ENCODE measurements at regions not wholly inside any gene's neighbourhood (a gene's known extent, or its start where the extent isn't known, plus 50 kb on each side); places are given as distances from the start of the nearest gene placed in this dataset.
A peak's percentile ranks its signal among the peaks of the same experiment; 100 is the strongest.
"Not testable (repeated sequence)": the region's sequence is repeated elsewhere in the genome, so short reads cannot be mapped to it uniquely, and the experiment has no call there.

GRCh38 chr20:30894707-30895353 lies 362.6 kb upstream of the DEFB115 start:
- not testable (repeated sequence) for TF ChIP-seq EZH2 (IDR thresholded peaks at IDR 0.05; ENCODE audit: insufficient read depth, poor library complexity, severe bottlenecking)
- 0 out of 2 replicates have a peak, but pooled peaks have one; percentile 45 for TF ChIP-seq EZH2phosphoT487 (IDR thresholded peaks at IDR 0.05; ENCODE audit: insufficient read depth, low read depth)
